AG09309 (cell line): ENCODE measurements at regions not wholly inside any gene's neighbourhood (a gene's known extent, or its start where the extent isn't known, plus 50 kb on each side); places are given as distances from the start of the nearest gene placed in this dataset.

Experiments used
- DNase-seq: peaks from one replicate; pipeline ENCODE4 v3.0.0-alpha.2; 2010; ENCODE audit warnings: low read depth
- H3K4me3 ChIP-seq: 2 replicates; pipeline ENCODE4 v1.5.1; 2011; ENCODE audit warnings: mild to moderate bottlenecking, low read depth, low read length, moderate library complexity; ENCODE audit not compliant: control insufficient read depth
- CTCF ChIP-seq: IDR thresholded peaks from 2 replicates; pipeline ENCODE4 v1.5.1; 2011; ENCODE audit warnings: mild to moderate bottlenecking, low read depth, low read length, inconsistent platforms; ENCODE audit not compliant: insufficient read depth, control insufficient read depth; ENCODE audit errors: missing control alignments

- H3K4me3 ChIP-seq: no peak overlapping the region
- no peak for DNase-seq
- TF ChIP-seq CTCF: no peak
Measured at GRCh38 chr14:86723254-86723624, 1193.3 kb downstream of the FLRT2 start.

DNA sequence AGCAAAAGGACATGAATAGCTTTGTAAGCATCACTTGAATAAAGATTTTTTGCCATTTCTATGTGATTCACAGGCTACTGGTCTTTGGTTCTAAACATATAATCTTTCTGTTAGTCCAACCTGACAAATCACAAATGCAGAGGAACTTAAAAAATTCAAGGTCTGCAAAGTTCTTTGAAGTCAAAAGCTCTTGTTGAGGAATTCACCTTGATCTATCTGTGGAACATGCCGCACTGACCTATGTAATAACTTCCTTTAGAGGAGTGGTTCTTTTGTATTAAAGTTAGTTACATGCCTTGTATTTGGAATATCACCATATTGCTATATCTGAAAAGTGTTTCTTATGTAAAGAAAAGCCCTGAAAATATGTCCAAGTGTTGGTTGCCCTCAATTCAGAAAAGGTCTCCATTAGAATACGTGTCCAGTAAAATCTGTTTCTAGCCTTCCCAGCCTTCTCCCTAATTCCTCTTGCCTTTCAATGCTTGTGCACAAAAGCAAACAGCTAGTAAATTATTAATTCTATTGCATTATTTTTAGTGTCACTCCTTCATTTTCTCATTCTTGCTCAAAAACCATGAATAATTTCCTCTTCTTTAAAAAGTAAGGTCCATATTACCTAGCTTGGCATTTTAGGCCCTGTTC is 1192.8 kb downstream of the FLRT2 start:
- no peak for TF ChIP-seq CTCF
- no peak overlapping the region for H3K4me3 ChIP-seq
- DNase-seq: no peak

- H3K4me3 ChIP-seq: no peak overlapping the region
- no peak for TF ChIP-seq CTCF
- DNase-seq: no peak
Measured at GRCh38 chr14:86714575-86714974, 1184.6 kb downstream of the FLRT2 start.

DNA sequence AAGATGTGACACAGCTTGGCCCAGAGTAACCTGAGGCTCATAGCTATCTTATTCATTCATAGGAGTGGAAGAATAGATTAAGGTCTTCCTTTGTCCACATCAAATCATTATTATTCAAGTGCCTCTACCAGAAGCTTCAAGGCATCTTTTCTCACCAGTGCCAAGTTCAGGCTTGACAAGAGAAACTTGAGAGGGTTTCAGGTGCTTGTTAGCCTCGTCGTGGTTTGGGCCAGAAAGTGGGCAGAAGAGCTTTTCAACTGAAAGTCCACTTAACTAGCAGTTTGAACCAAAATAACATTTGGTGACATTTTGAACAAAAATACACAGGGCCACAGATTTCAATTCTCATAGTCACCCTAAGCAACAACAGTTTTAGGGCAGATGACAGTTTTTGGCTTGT is 1184.2 kb downstream of the FLRT2 start:
- no peak for DNase-seq
- no peak for TF ChIP-seq CTCF
- H3K4me3 ChIP-seq: no peak overlapping the region

DNA sequence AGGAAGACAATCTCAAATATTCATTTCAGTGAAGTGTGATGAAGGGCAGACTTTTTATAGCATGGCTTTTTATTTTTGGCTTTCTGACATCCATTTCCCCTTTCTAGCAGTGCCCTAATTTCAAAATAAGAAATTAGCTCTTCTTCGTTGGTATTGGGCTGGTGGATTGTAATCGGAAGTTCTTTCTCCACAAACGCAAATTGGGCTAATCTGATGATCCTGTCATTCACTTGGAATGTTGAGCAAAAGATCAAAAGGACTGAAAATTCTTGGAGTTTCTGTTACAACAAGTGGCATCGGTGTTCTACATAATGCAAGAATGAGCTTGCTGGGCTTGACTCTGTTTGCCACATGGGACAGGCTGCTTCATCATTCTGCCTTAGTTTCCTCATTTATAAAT is 1182.8 kb downstream of the FLRT2 start:
- no peak for TF ChIP-seq CTCF
- DNase-seq: no peak
- H3K4me3 ChIP-seq: no peak overlapping the region

GRCh38 chr14:86712176-86712575 is 1182.2 kb downstream of the FLRT2 start:
- no peak for TF ChIP-seq CTCF
- no peak for DNase-seq
- no peak overlapping the region for H3K4me3 ChIP-seq
